ENCODE measurements at regions not wholly inside any gene's neighbourhood (a gene's known extent, or its start where the extent isn't known, plus 50 kb on each side); places are given as distances from the start of the nearest gene placed in this dataset.

DNA sequence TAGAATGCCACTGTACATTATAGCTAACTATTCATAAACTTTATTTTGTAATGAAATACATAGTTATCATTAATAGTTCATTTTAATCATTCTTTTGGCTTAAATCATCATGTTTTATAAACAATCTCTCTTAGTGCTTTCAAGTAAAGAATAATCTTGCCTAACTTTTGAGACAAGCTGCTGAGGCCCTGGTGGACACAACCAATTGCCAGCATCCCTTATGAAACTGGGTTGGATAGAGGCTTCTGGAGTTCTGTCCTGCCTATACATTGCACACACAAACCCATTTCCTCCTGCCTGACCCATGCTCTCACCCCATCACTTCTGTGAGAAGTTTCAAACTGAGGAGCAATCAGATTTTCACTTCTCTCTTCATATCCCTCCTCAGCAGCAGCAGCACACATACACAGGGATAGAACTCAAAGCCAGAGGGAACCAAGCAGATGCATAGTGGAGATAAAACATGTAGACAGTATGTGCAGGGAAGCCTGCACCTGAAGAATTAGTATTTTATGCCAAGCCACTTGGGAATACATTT lies 450.0 kb upstream of the SLC14A2 start:
- TF ChIP-seq, protein P1, sequence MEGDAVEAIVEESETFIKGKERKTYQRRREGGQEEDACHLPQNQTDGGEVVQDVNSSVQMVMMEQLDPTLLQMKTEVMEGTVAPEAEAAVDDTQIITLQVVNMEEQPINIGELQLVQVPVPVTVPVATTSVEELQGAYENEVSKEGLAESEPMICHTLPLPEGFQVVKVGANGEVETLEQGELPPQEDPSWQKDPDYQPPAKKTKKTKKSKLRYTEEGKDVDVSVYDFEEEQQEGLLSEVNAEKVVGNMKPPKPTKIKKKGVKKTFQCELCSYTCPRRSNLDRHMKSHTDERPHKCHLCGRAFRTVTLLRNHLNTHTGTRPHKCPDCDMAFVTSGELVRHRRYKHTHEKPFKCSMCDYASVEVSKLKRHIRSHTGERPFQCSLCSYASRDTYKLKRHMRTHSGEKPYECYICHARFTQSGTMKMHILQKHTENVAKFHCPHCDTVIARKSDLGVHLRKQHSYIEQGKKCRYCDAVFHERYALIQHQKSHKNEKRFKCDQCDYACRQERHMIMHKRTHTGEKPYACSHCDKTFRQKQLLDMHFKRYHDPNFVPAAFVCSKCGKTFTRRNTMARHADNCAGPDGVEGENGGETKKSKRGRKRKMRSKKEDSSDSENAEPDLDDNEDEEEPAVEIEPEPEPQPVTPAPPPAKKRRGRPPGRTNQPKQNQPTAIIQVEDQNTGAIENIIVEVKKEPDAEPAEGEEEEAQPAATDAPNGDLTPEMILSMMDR (IDR thresholded peaks at IDR 0.05): no peak
- TF ChIP-seq POLR2AphosphoS5 (IDR thresholded peaks at IDR 0.05): no peak

Measured in transverse colon (tissue), 4 donors.